Endothelial cell of umbilical vein (primary cell): ENCODE measurements at regions not wholly inside any gene's neighbourhood (a gene's known extent, or its start where the extent isn't known, plus 50 kb on each side); places are given as distances from the start of the nearest gene placed in this dataset.

Experiments
- BruUV-seq: library from RNA; stranded (reverse); fragments of 400-500 nt; replicated peaks from 2 replicates; lab custom pipeline; 2021; lab: Mats Ljungman, UMichigan
- CTCF ChIA-PET: fragments of 300-600, 350-600 bp; sonication (Branson Sonifier 250); formaldehyde crosslinking; loops from one replicate; lab custom pipeline; 2021; ENCODE audit warnings: antibody characterized with exemption, inconsistent platforms; lab: Charles Lee
- POLR2A ChIA-PET: fragments of 300-600, 350-600 bp; sonication (Branson Sonifier 250); formaldehyde crosslinking; loops from one replicate; lab custom pipeline; 2021; ENCODE audit warnings: antibody characterized with exemption, inconsistent platforms; lab: Charles Lee
- DNase-seq: peaks from one replicate; pipeline ENCODE4 v3.0.0-alpha.2; 2011; ENCODE audit warnings: low read depth, low spot score
- FAIRE-seq: peaks from 2 replicates; lab custom pipeline; 2011; peaks lifted over from hg19 to GRCh38; lab: Jason Lieb, UNC
- H2AFZ ChIP-seq: 2 replicates; pipeline ENCODE4 v1.6.0; 2012; ENCODE audit warnings: low read depth, low read length, control low read depth, inconsistent platforms
- H3K27ac ChIP-seq: 2 replicates; pipeline ENCODE4 v1.5.1; 2011; ENCODE audit warnings: low read depth, mild to moderate bottlenecking, control low read depth, low read length, moderate library complexity; ENCODE audit not compliant: insufficient read depth
- H3K27me3 ChIP-seq, 2 experiments: 2 replicates each; pipeline versions ENCODE4 v1.6.0 to v1.6.1; 2011; ENCODE audit warnings: low read length in 2 of 2, mixed read lengths in 1 of 2; ENCODE audit not compliant: control insufficient read depth in 2 of 2, insufficient read depth in 2 of 2
- H3K36me3 ChIP-seq, 2 experiments: 2 replicates in 1 of 2; 3 replicates in 1 of 2; pipeline ENCODE4 v1.5.1; 2011; ENCODE audit warnings: low read length in 2 of 2, mild to moderate bottlenecking in 1 of 2, moderate library complexity in 1 of 2; ENCODE audit not compliant: control insufficient read depth in 2 of 2, insufficient read depth in 2 of 2; ENCODE audit errors: extremely low read depth in 1 of 2
- H3K4me1 ChIP-seq: 3 replicates; pipeline ENCODE4 v1.5.1; 2011; ENCODE audit warnings: mild to moderate bottlenecking, low read length; ENCODE audit not compliant: control insufficient read depth, insufficient read depth; ENCODE audit errors: extremely low read depth
- H3K4me2 ChIP-seq: 2 replicates; pipeline ENCODE4 v1.6.1; 2011; ENCODE audit warnings: low read length, control low read depth, mixed read lengths; ENCODE audit not compliant: insufficient read depth
- H3K4me3 ChIP-seq, 3 experiments: fragments of 200-600 bp in 1 of 3; sonication (generic), shearing (Covaris generic) in 1 of 3; replicated peaks in 1 of 3; 2 replicates each; pipeline ENCODE4 v1.5.1; 2011 to 2016; ENCODE audit warnings: control low read depth in 3 of 3, low read length in 3 of 3, mild to moderate bottlenecking in 2 of 3, inconsistent platforms in 1 of 3, low read depth in 1 of 3, moderate library complexity in 1 of 3; ENCODE audit not compliant: insufficient read depth in 1 of 3
- H3K79me2 ChIP-seq: 2 replicates; pipeline ENCODE4 v1.6.0; 2012; ENCODE audit warnings: low read length, inconsistent platforms; ENCODE audit not compliant: control insufficient read depth, insufficient read depth
- H3K9ac ChIP-seq: replicated peaks from 2 replicates; pipeline ENCODE3; 2011; ENCODE audit warnings: low read length, control low read depth; ENCODE audit not compliant: insufficient read depth; ENCODE audit errors: extremely low read depth
- H3K9me1 ChIP-seq: replicated peaks from 3 replicates; pipeline ENCODE4 v1.6.0; 2011; ENCODE audit warnings: mild to moderate bottlenecking, low read length; ENCODE audit not compliant: control insufficient read depth, insufficient read depth; ENCODE audit errors: extremely low read depth
- H3K9me3 ChIP-seq: replicated peaks from 2 replicates; pipeline ENCODE4 v1.5.1; 2012; ENCODE audit warnings: low read length, inconsistent platforms; ENCODE audit not compliant: control insufficient read depth, insufficient read depth
- H4K20me1 ChIP-seq: replicated peaks from 2 replicates; pipeline ENCODE3; 2011; ENCODE audit warnings: mild to moderate bottlenecking, low read length; ENCODE audit not compliant: control insufficient read depth, insufficient read depth; ENCODE audit errors: extremely low read depth
- EZH2 ChIP-seq: IDR thresholded peaks from 2 replicates; pipeline ENCODE4 v1.6.1; 2012; ENCODE audit warnings: borderline replicate concordance, low read depth, mild to moderate bottlenecking, moderate library complexity, low read length, inconsistent platforms; ENCODE audit not compliant: severe bottlenecking
- FOS ChIP-seq: IDR thresholded peaks from 2 replicates; pipeline ENCODE4 v1.6.1; 2011; ENCODE audit warnings: mild to moderate bottlenecking, low read length, moderate library complexity, borderline replicate concordance; ENCODE audit not compliant: insufficient read depth
- GATA2 ChIP-seq: IDR thresholded peaks from 2 replicates; pipeline ENCODE4 v1.7.0; 2011; ENCODE audit warnings: low read depth, mild to moderate bottlenecking, moderate library complexity, mixed read lengths, low read length; ENCODE audit not compliant: insufficient read length, insufficient read depth
- JUN ChIP-seq: IDR thresholded peaks from 2 replicates; pipeline ENCODE4 v1.6.1; 2011; ENCODE audit warnings: borderline replicate concordance, low read depth; ENCODE audit not compliant: insufficient read length, insufficient read depth
- MYC ChIP-seq: IDR thresholded peaks from one replicate; pipeline ENCODE4 v1.6.1; 2011; ENCODE audit warnings: mild to moderate bottlenecking, low read depth, low read length
- POLR2A ChIP-seq: IDR thresholded peaks from 2 replicates; pipeline ENCODE4 v1.6.1; 2012; ENCODE audit warnings: low read depth, mild to moderate bottlenecking, control low read depth, low read length
- POLR2AphosphoS5 ChIP-seq: IDR thresholded peaks from 2 replicates; pipeline ENCODE4 v1.6.1; 2012; ENCODE audit warnings: low read depth, mild to moderate bottlenecking, control low read depth, low read length, moderate library complexity; ENCODE audit not compliant: insufficient read depth
- dilution Hi-C: fragments of 300-500 bp; cut with MboI; formaldehyde crosslinking; loops from one replicate; pipeline ENCODE4 v1.15.0; 2019; ENCODE audit warnings: low sequenced_read_pairs; ENCODE audit not compliant: extremely low pct_ligation_motif_present
- intact Hi-C: fragments of 100-400 bp; cut with micrococcal nuclease; formaldehyde crosslinking; loops from one replicate; pipeline ENCODE4 v1.10.0; 2022
- TF ChIP-seq, protein P1 (sequence below): IDR thresholded peaks from 2 replicates; pipeline ENCODE4 v1.6.1; 2011; ENCODE audit not compliant: insufficient read depth, insufficient read length
- TF ChIP-seq, protein P2 (sequence below), 2 donors: IDR thresholded peaks; 1 replicate in 1 of 2; 2 replicates in 1 of 2; pipeline ENCODE4 v1.5.1; 2011; ENCODE audit warnings: low read length in 2 of 2, mild to moderate bottlenecking in 2 of 2, moderate library complexity in 2 of 2, control low read depth in 1 of 2, inconsistent platforms in 1 of 2, low read depth in 1 of 2; ENCODE audit not compliant: insufficient read depth in 1 of 2; ENCODE audit errors: extremely low read depth in 1 of 2

DNA sequence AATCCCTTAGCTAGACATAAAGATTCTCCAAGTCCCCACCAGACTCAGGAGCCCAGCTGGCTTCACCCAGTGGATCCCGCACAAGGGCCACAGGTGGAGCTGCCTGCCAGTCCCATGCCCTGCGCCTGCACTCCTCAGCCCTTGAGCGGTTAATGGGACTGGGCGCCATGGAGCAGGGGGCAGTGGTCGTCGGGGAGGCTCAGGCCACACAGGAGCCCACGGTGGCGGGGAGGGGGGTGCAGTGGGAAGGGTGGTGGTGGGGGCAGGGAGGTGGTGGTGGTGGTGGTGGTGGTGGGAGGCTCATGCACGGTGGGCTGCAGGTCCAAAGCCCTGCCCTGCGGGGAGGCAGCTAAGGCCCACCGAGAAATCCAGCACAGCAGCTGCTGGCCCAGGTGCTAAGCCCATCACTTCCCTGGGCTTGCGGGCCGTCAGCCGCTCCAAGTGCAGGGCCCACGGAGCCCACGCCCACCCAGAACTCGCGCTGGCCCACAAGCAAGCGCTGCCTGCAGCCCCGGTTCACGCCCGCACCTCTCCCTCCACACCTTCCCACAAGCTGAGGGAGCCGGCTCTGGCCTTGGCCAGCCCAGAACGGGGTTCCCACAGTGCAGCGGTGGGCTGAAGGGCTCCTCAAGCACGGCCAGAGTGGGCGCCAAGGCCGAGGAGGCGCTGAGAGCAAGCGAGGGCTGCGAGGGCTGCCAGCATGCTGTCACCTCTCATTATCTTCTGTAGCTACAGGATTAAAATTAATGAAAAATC lies 732.5 kb upstream of the POM121L12 start:
- DNase-seq (no peak), FAIRE-seq (no peak)
- H3K9me1 ChIP-seq, result no peaks in the 10 kb centered on the region
- H3K27ac ChIP-seq, result no peak overlapping the region
- peaks cover 2% of the 10 kb centered on the region for H4K20me1 ChIP-seq
- no peaks in the 10 kb centered on the region for H3K9me3 ChIP-seq
- dilution Hi-C loops, result no loop called here
- CTCF ChIA-PET, result no interaction called here
- H3K4me2 ChIP-seq, result no peak overlapping the region
- intact Hi-C loops, result no loop called here
- BruUV-seq, result no TSS peak
- no peak overlapping the region for H3K9ac ChIP-seq
- H3K79me2 ChIP-seq, result no peaks in the 10 kb centered on the region
- H2AFZ ChIP-seq, result no peak overlapping the region
- TF ChIP-seq POLR2A, result no peak
- TF ChIP-seq MYC, result no peak
- TF ChIP-seq, protein P1, sequence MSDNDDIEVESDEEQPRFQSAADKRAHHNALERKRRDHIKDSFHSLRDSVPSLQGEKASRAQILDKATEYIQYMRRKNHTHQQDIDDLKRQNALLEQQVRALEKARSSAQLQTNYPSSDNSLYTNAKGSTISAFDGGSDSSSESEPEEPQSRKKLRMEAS, result no peak
- TF ChIP-seq EZH2, result no peak
- no peak for TF ChIP-seq POLR2AphosphoS5
- TF ChIP-seq, protein P2, sequence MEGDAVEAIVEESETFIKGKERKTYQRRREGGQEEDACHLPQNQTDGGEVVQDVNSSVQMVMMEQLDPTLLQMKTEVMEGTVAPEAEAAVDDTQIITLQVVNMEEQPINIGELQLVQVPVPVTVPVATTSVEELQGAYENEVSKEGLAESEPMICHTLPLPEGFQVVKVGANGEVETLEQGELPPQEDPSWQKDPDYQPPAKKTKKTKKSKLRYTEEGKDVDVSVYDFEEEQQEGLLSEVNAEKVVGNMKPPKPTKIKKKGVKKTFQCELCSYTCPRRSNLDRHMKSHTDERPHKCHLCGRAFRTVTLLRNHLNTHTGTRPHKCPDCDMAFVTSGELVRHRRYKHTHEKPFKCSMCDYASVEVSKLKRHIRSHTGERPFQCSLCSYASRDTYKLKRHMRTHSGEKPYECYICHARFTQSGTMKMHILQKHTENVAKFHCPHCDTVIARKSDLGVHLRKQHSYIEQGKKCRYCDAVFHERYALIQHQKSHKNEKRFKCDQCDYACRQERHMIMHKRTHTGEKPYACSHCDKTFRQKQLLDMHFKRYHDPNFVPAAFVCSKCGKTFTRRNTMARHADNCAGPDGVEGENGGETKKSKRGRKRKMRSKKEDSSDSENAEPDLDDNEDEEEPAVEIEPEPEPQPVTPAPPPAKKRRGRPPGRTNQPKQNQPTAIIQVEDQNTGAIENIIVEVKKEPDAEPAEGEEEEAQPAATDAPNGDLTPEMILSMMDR (IDR thresholded peaks at IDR 0.05; ENCODE audit: extremely low read depth in 1 of 2, insufficient read depth in 1 of 2, low read depth in 1 of 2, low read length in 2 of 2), result no peak
- no peak for TF ChIP-seq GATA2
- TF ChIP-seq FOS, result no peak
- no peak for TF ChIP-seq JUN
- no peaks in the 10 kb centered on the region for H3K36me3 ChIP-seq
- H3K27me3 ChIP-seq, result no peaks in the 10 kb centered on the region
- POLR2A ChIA-PET, result no interaction called here
- H3K4me3 ChIP-seq, result no peak overlapping the region
- H3K4me1 ChIP-seq, result no peaks in the 10 kb centered on the region
